H1 (cell line): ENCODE measurements at regions not wholly inside any gene's neighbourhood (a gene's known extent, or its start where the extent isn't known, plus 50 kb on each side); places are given as distances from the start of the nearest gene placed in this dataset.

ENCODE experiments used
- CTCF ChIA-PET: fragments of 300-600 bp; sonication (Branson Sonifier 250); formaldehyde crosslinking; loops from one replicate; lab custom pipeline; 2021; ENCODE audit not compliant: partially characterized antibody; lab: Charles Lee
- POLR2A ChIA-PET: fragments of 300-600 bp; sonication (Branson Sonifier 250); formaldehyde crosslinking; loops from one replicate; lab custom pipeline; 2021; ENCODE audit warnings: inconsistent platforms; ENCODE audit not compliant: partially characterized antibody; lab: Charles Lee
- DNase-seq, 2 experiments: peaks; one replicate each; pipeline versions ENCODE4 v3.0.0 to v3.0.0-alpha.2; 2010 to 2022; ENCODE audit warnings: low spot score in 2 of 2, low read depth in 1 of 2, mixed read lengths in 1 of 2
- FAIRE-seq: peaks from 2 replicates; lab custom pipeline; 2011; peaks lifted over from hg19 to GRCh38; lab: Jason Lieb, UNC
- H2AFZ ChIP-seq: 2 replicates; pipeline ENCODE4 v1.8.1; 2012; ENCODE audit warnings: low read length, inconsistent platforms
- H2AK5ac ChIP-seq: 2 replicates; pipeline ENCODE4 v1.6.1; 2013; ENCODE audit warnings: low read depth, low read length
- H2BK120ac ChIP-seq: replicated peaks from 2 replicates; pipeline ENCODE3; 2013; ENCODE audit warnings: low read depth, low read length, inconsistent platforms
- H2BK12ac ChIP-seq: 2 replicates; pipeline ENCODE4 v1.6.1; 2013; ENCODE audit warnings: low read depth, low read length
- H2BK15ac ChIP-seq: 2 replicates; pipeline ENCODE4 v1.6.1; 2013; ENCODE audit warnings: low read length
- H2BK20ac ChIP-seq: 2 replicates; pipeline ENCODE4 v1.6.1; 2013; ENCODE audit warnings: low read length
- H2BK5ac ChIP-seq: 2 replicates; pipeline ENCODE4 v1.6.1; 2013; ENCODE audit warnings: low read depth, low read length
- H3K14ac ChIP-seq: 2 replicates; pipeline ENCODE4 v1.6.1; 2013; ENCODE audit warnings: inconsistent platforms; ENCODE audit not compliant: insufficient read length
- H3K18ac ChIP-seq: 2 replicates; pipeline ENCODE4 v1.6.1; 2013; ENCODE audit warnings: low read length; ENCODE audit errors: extremely low read depth
- H3K23ac ChIP-seq: 2 replicates; pipeline ENCODE4 v1.6.1; 2013; ENCODE audit warnings: inconsistent platforms; ENCODE audit not compliant: insufficient read length
- H3K23me2 ChIP-seq: 2 replicates; pipeline ENCODE4 v1.6.1; 2013; ENCODE audit warnings: low read depth, low read length
- H3K27ac ChIP-seq: 2 replicates; pipeline ENCODE4 v1.6.1; 2011; ENCODE audit warnings: low read depth, low read length, inconsistent platforms
- H3K27me3 ChIP-seq, 4 experiments: replicated peaks in 1 of 4; 1 replicate in 1 of 4; 2 replicates in 3 of 4; pipeline versions ENCODE4 v1.6.1 to v1.8.1; 2011 to 2013; ENCODE audit warnings: low read length in 3 of 4, mild to moderate bottlenecking in 3 of 4, inconsistent platforms in 2 of 4, mixed read lengths in 2 of 4, moderate library complexity in 1 of 4; ENCODE audit not compliant: control insufficient read depth in 3 of 4, insufficient read depth in 3 of 4; ENCODE audit errors: extremely low read depth in 1 of 4
- H3K36me3 ChIP-seq, 4 experiments: 2 replicates each; pipeline versions ENCODE4 v1.6.1 to v1.8.1; 2011 to 2013; ENCODE audit warnings: mild to moderate bottlenecking in 4 of 4, low read length in 3 of 4, moderate library complexity in 2 of 4, control low read depth in 1 of 4, inconsistent platforms in 1 of 4; ENCODE audit not compliant: insufficient read depth in 4 of 4, control insufficient read depth in 2 of 4
- H3K4ac ChIP-seq: replicated peaks from 2 replicates; pipeline ENCODE3; 2013; ENCODE audit warnings: low read length, low read depth, mixed read lengths, inconsistent platforms; ENCODE audit not compliant: insufficient read length
- H3K4me1 ChIP-seq, 4 experiments: replicated peaks in 1 of 4; 1 replicate in 1 of 4; 2 replicates in 3 of 4; pipeline versions ENCODE4 v1.6.1 to v1.8.1; 2011 to 2013; ENCODE audit warnings: low read length in 3 of 4, inconsistent platforms in 2 of 4, mixed read lengths in 1 of 4; ENCODE audit not compliant: insufficient read depth in 4 of 4, control insufficient read depth in 3 of 4
- H3K4me2 ChIP-seq, 2 experiments: 2 replicates each; pipeline versions ENCODE4 v1.6.1 to v1.8.1; 2011 to 2013; ENCODE audit warnings: low read depth in 2 of 2, low read length in 2 of 2, control low read depth in 1 of 2, inconsistent platforms in 1 of 2, mild to moderate bottlenecking in 1 of 2; ENCODE audit not compliant: insufficient read depth in 1 of 2
- H3K4me3 ChIP-seq, 4 experiments: fragments of 200-600, 300-600 bp in 1 of 4; sonication (generic), shearing (Covaris generic), sonication (Bioruptor Twin) in 1 of 4; 2 replicates each; pipeline versions ENCODE4 v1.5.1 to v1.8.1; 2011 to 2016; ENCODE audit warnings: low read length in 4 of 4, low read depth in 3 of 4, control low read depth in 2 of 4, inconsistent platforms in 2 of 4, mild to moderate bottlenecking in 2 of 4, mixed read lengths in 1 of 4, moderate library complexity in 1 of 4; ENCODE audit not compliant: insufficient read depth in 2 of 4; ENCODE audit errors: extremely low read depth in 1 of 4
- H3K56ac ChIP-seq: replicated peaks from 2 replicates; pipeline ENCODE3; 2013; ENCODE audit warnings: low read depth, mild to moderate bottlenecking, mixed read lengths, low read length, inconsistent platforms; ENCODE audit not compliant: insufficient read length
- H3K79me1 ChIP-seq: 2 replicates; pipeline ENCODE4 v1.6.1; 2013; ENCODE audit warnings: low read depth, low read length, control low read depth
- H3K79me2 ChIP-seq, 2 experiments: 2 replicates each; pipeline versions ENCODE4 v1.6.1 to v1.8.1; 2012 to 2013; ENCODE audit warnings: low read length in 2 of 2, mild to moderate bottlenecking in 2 of 2, inconsistent platforms in 1 of 2; ENCODE audit not compliant: insufficient read depth in 2 of 2, control insufficient read depth in 1 of 2
- H3K9ac ChIP-seq, 4 experiments: replicated peaks in 1 of 4; 1 replicate in 1 of 4; 2 replicates in 3 of 4; pipeline versions ENCODE4 v1.6.1 to v1.8.1; 2011 to 2013; ENCODE audit warnings: low read depth in 3 of 4, low read length in 3 of 4, control low read depth in 2 of 4, mild to moderate bottlenecking in 2 of 4, moderate library complexity in 2 of 4, inconsistent platforms in 1 of 4; ENCODE audit errors: extremely low read depth in 1 of 4
- H3K9me3 ChIP-seq, 2 experiments: 2 replicates each; pipeline versions ENCODE4 v1.6.1 to v1.8.1; 2012 to 2013; ENCODE audit warnings: mild to moderate bottlenecking in 2 of 2, moderate library complexity in 2 of 2, control low read depth in 1 of 2, inconsistent platforms in 1 of 2, low read depth in 1 of 2, low read length in 1 of 2, mixed read lengths in 1 of 2; ENCODE audit not compliant: insufficient read depth in 2 of 2
- H4K20me1 ChIP-seq, 2 experiments: replicated peaks in 1 of 2; 2 replicates each; pipeline versions ENCODE3 to v1.8.1; 2011 to 2013; ENCODE audit warnings: inconsistent platforms in 2 of 2, low read length in 2 of 2, mild to moderate bottlenecking in 1 of 2; ENCODE audit not compliant: insufficient read depth in 2 of 2, control insufficient read depth in 1 of 2
- H4K5ac ChIP-seq: 2 replicates; pipeline ENCODE4 v1.6.1; 2013; ENCODE audit warnings: low read length, low read depth, mixed read lengths, inconsistent platforms; ENCODE audit not compliant: insufficient read length
- H4K8ac ChIP-seq: 2 replicates; pipeline ENCODE4 v1.8.0; 2013; ENCODE audit warnings: mild to moderate bottlenecking, moderate library complexity, low read length, inconsistent platforms; ENCODE audit not compliant: insufficient read depth; ENCODE audit errors: extremely low read depth
- H4K91ac ChIP-seq: replicated peaks from 2 replicates; pipeline ENCODE3; 2013; ENCODE audit warnings: low read length, mixed read lengths, inconsistent platforms; ENCODE audit not compliant: insufficient read length
- BACH1 ChIP-seq: IDR thresholded peaks from 2 replicates; pipeline ENCODE4 v1.6.1; 2012; ENCODE audit warnings: low read length, improper control_type of control experiment
- EZH2 ChIP-seq: fragments of 200-600 bp; sonication (generic); IDR thresholded peaks from 2 replicates; pipeline ENCODE4 v1.7.1; 2012; ENCODE audit warnings: low read depth, mild to moderate bottlenecking, moderate library complexity, low read length, inconsistent platforms; ENCODE audit not compliant: severe bottlenecking
- JUND ChIP-seq: IDR thresholded peaks from 2 replicates; pipeline ENCODE4 v1.6.1; 2011; ENCODE audit warnings: mild to moderate bottlenecking, improper control_type of control experiment, low read length
- MAFK ChIP-seq: IDR thresholded peaks from 2 replicates; pipeline ENCODE4 v1.6.1; 2012; ENCODE audit warnings: low read depth, mild to moderate bottlenecking, improper control_type of control experiment, low read length
- TAF1 ChIP-seq: IDR thresholded peaks from 2 replicates; pipeline ENCODE4 v1.6.1; 2011; ENCODE audit warnings: mild to moderate bottlenecking, low read depth, low read length
- ZNF274 ChIP-seq: IDR thresholded peaks from 2 replicates; pipeline ENCODE4 v1.7.0; 2012; ENCODE audit warnings: low read length, borderline replicate concordance; ENCODE audit errors: extremely low read depth
- WGBS, 2 experiments: shearing (Covaris generic) in 1 of 2; methylation state at CpG; one replicate each; pipeline versions ENCODE4 v1.1.6 to v1.1.7; 2013 to 2015; ENCODE audit warnings: low lambda C conversion rate in 2 of 2, mixed read lengths in 2 of 2, inconsistent platforms in 1 of 2, low coverage in 1 of 2, missing lambda C conversion rate in 1 of 2; ENCODE audit not compliant: insufficient replicate concordance in 2 of 2, insufficient coverage in 1 of 2, insufficient read length in 1 of 2; ENCODE audit errors: extremely low coverage in 1 of 2, missing lambda C conversion rate in 1 of 2; 5-methylcytosine and 5-hydroxymethylcytosine counted together
- TF ChIP-seq, protein P1 (sequence below): IDR thresholded peaks from 2 replicates; pipeline ENCODE4 v1.6.1; 2011; ENCODE audit warnings: low read depth, mild to moderate bottlenecking, low read length; ENCODE audit not compliant: insufficient read depth

DNA sequence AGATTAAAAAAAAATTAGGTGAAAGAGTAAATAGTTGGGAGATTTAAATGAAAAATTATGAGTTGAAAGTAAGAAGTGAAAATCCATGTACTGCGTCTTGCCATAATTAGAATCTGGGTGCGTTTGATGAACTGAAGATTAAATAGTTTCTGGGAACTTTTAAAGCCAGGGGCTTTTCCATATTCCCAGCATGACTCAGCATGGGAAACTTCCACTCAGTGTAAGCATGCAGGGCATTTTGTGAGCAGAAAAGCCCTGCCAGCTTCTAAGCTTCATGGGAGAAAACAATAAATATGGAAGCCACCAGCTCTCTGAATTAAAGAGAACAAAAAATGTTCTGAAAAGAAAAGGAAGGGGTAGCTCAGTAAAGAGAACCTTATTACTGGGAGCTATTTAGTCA lies 62.0 kb upstream of the EDNRB start:
- Histone ChIP-seq H2AFZ (peak overlapping the region; percentile 68; the same call in 1 of the 2 replicates), H3K18ac (no peak overlapping the region), H2BK12ac (no peak overlapping the region), H3K4me2 (no peak overlapping the region), H3K79me1 (no peaks in the 10 kb centered on the region), H3K9me3 (peaks cover 3 to 6% of the 10 kb centered on the region in 2 experiments; a peak in 1 of 4 replicates), H3K4me3 (no peak overlapping the region), H2BK20ac (no peak overlapping the region), H3K27me3 (no peaks in the 10 kb centered on the region), H3K9ac (no peak overlapping the region), H3K27ac (no peak overlapping the region), H3K23ac (no peak overlapping the region), H4K91ac (no peak overlapping the region), H3K23me2 (no peaks in the 10 kb centered on the region), H2BK15ac (no peak overlapping the region), H4K5ac (no peak overlapping the region), H3K56ac (no peak overlapping the region), H3K79me2 (no peaks in the 10 kb centered on the region), H2AK5ac (no peak overlapping the region), H2BK120ac (no peak overlapping the region), H3K14ac (no peak overlapping the region), H3K4me1 (no peaks in the 10 kb centered on the region; a peak in 1 of 7 replicates), H2BK5ac (no peak overlapping the region), H4K20me1 (no peaks in the 10 kb centered on the region), H3K4ac (no peak overlapping the region), H3K36me3 (no peaks in the 10 kb centered on the region), H4K8ac (no peak overlapping the region)
- POLR2A ChIA-PET, result no interaction called here
- CTCF ChIA-PET, result no interaction called here
- 98 to 100% methylated on average over 1 to 2 of the region's 2 CpGs for WGBS, 2 experiments
- no peak for FAIRE-seq
- DNase-seq, result no peak
- TF ChIP-seq, protein P1, sequence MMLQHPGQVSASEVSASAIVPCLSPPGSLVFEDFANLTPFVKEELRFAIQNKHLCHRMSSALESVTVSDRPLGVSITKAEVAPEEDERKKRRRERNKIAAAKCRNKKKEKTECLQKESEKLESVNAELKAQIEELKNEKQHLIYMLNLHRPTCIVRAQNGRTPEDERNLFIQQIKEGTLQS, result no peak
- peak; percentile 57; the same call in 1 of the 2 replicates for TF ChIP-seq MAFK
- TF ChIP-seq BACH1, result peak; percentile 91
- TF ChIP-seq EZH2, result no peak
- no peak for TF ChIP-seq ZNF274
- TF ChIP-seq JUND, result no peak
- no peak for TF ChIP-seq TAF1
